ENCODE measurements at regions not wholly inside any gene's neighbourhood (a gene's known extent, or its start where the extent isn't known, plus 50 kb on each side); places are given as distances from the start of the nearest gene placed in this dataset.
"Not testable (repeated sequence)": the region's sequence is repeated elsewhere in the genome, so short reads cannot be mapped to it uniquely, and the experiment has no call there.

DNA sequence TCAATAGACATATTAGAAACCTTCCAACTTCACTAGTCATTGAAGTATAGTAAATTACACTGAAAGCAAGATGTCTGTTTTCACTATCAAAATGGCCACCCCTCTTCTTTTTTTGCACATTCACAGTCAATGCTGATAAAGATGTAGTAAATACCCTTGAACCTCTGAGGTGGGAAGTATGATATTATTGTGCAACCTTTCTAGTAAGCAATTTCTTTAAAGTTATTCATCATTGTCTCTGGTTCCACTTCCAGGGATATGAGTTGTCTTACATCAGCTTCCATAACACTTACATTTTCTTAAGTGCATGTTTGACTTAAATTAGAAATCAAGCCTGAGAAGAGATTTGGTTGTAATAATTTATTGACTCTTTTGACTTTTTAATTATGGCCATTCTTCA is 453.9 kb upstream of the MGAT4C start:
- H3K36me3 ChIP-seq (ENCODE audit: control insufficient read depth, insufficient read depth, low read length), result no peaks in the 10 kb centered on the region
- no peak overlapping the region for H3K27ac ChIP-seq
- no peak overlapping the region for H2AFZ ChIP-seq
- no peaks in the 10 kb centered on the region for H3K4me1 ChIP-seq
- TF ChIP-seq, protein P1, sequence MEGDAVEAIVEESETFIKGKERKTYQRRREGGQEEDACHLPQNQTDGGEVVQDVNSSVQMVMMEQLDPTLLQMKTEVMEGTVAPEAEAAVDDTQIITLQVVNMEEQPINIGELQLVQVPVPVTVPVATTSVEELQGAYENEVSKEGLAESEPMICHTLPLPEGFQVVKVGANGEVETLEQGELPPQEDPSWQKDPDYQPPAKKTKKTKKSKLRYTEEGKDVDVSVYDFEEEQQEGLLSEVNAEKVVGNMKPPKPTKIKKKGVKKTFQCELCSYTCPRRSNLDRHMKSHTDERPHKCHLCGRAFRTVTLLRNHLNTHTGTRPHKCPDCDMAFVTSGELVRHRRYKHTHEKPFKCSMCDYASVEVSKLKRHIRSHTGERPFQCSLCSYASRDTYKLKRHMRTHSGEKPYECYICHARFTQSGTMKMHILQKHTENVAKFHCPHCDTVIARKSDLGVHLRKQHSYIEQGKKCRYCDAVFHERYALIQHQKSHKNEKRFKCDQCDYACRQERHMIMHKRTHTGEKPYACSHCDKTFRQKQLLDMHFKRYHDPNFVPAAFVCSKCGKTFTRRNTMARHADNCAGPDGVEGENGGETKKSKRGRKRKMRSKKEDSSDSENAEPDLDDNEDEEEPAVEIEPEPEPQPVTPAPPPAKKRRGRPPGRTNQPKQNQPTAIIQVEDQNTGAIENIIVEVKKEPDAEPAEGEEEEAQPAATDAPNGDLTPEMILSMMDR (IDR thresholded peaks at IDR 0.05), result no peak
- no peaks in the 10 kb centered on the region for H3K9me3 ChIP-seq (ENCODE audit: control insufficient read depth, low read length)
- H3K79me2 ChIP-seq, result no peaks in the 10 kb centered on the region
- H3K4me3 ChIP-seq (ENCODE audit: low read depth, low read length), result no peak overlapping the region
- no peak overlapping the region for H3K9ac ChIP-seq
- no peaks in the 10 kb centered on the region for H3K27me3 ChIP-seq (ENCODE audit: control insufficient read depth, insufficient read depth, low read length)
- H3K4me2 ChIP-seq (ENCODE audit: low read length), result no peak overlapping the region

DNA sequence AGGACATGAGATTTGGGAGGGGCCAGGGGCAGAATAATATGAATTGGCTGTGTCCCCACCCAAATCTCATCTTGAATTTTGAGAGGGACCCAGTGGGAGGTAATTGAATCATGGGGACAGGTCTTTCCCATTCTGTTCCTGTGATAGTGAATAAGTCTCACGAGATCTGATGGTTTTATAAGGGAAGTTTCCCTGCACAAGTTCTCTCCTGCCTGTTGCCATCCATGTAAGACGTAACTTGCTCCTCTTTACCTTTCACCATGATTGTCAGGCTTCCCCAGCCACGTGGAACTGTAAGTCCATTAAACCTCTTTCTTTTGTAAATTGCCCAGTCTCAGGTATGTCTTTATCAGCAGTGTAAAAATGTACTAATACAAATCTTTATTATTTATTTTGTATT is 452.8 kb upstream of the MGAT4C start:
- H3K9me3 ChIP-seq (ENCODE audit: control insufficient read depth, low read length); H3K36me3 ChIP-seq (ENCODE audit: control insufficient read depth, insufficient read depth, low read length); H2AFZ ChIP-seq; H3K4me3 ChIP-seq (ENCODE audit: low read depth, low read length); H3K79me2 ChIP-seq; H3K4me1 ChIP-seq; H3K4me2 ChIP-seq (ENCODE audit: low read length); H3K9ac ChIP-seq; H3K27me3 ChIP-seq (ENCODE audit: control insufficient read depth, insufficient read depth, low read length); H3K27ac ChIP-seq: not testable (repeated sequence)

DNA sequence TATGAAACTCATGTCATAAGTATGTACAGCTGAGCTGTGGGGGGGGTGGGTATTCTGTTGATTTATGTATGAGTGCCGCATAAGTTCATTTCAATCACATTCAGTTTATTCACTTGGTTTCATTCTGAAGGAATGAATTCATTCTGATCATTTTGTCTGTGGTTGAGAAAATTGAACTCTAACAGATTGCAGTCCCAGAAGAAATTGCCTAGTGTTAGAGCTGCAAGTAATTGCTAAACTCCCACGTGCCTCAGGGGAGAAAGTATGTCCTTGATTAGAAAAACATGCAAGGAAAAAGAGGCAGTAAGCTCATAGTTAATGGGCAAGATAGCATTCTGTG is 442.4 kb upstream of the MGAT4C start:
- Histone ChIP-seq H2AFZ (no peak overlapping the region), H3K4me2 (ENCODE audit: low read length) (no peak overlapping the region), H3K27ac (no peak overlapping the region), H3K79me2 (no peaks in the 10 kb centered on the region), H3K27me3 (ENCODE audit: control insufficient read depth, insufficient read depth, low read length) (no peaks in the 10 kb centered on the region), H3K9me3 (ENCODE audit: control insufficient read depth, low read length) (no peaks in the 10 kb centered on the region), H3K4me3 (ENCODE audit: low read depth, low read length) (no peak overlapping the region), H3K36me3 (ENCODE audit: control insufficient read depth, insufficient read depth, low read length) (no peaks in the 10 kb centered on the region), H3K4me1 (no peaks in the 10 kb centered on the region), H3K9ac (no peak overlapping the region)
- TF ChIP-seq, protein P1 (IDR thresholded peaks at IDR 0.05), result no peak

- Histone ChIP-seq H3K4me3 (ENCODE audit: low read depth, low read length) (no peak overlapping the region), H3K27ac (no peak overlapping the region), H3K4me2 (ENCODE audit: low read length) (no peak overlapping the region), H3K9me3 (ENCODE audit: control insufficient read depth, low read length) (no peaks in the 10 kb centered on the region), H2AFZ (no peak overlapping the region), H3K4me1 (no peaks in the 10 kb centered on the region), H3K36me3 (ENCODE audit: control insufficient read depth, insufficient read depth, low read length) (no peaks in the 10 kb centered on the region), H3K79me2 (no peaks in the 10 kb centered on the region), H3K9ac (no peak overlapping the region), H3K27me3 (ENCODE audit: control insufficient read depth, insufficient read depth, low read length) (no peaks in the 10 kb centered on the region)
- TF ChIP-seq, protein P1 (IDR thresholded peaks at IDR 0.05), result no peak
Observed at GRCh38 chr12:86697916-86698640, 441.9 kb upstream of the MGAT4C start.

GRCh38 chr12:86683568-86684304 is 427.5 kb upstream of the MGAT4C start:
- TF ChIP-seq, protein P1 (IDR thresholded peaks at IDR 0.05), result no peak
- H3K4me1 ChIP-seq, result no peaks in the 10 kb centered on the region
- no peaks in the 10 kb centered on the region for H3K36me3 ChIP-seq (ENCODE audit: control insufficient read depth, insufficient read depth, low read length)
- no peak overlapping the region for H3K9ac ChIP-seq
- H3K4me3 ChIP-seq (ENCODE audit: low read depth, low read length), result no peak overlapping the region
- H3K9me3 ChIP-seq (ENCODE audit: control insufficient read depth, low read length), result no peaks in the 10 kb centered on the region
- no peak overlapping the region for H3K4me2 ChIP-seq (ENCODE audit: low read length)
- H3K27ac ChIP-seq, result no peak overlapping the region
- no peak overlapping the region for H2AFZ ChIP-seq
- H3K27me3 ChIP-seq (ENCODE audit: control insufficient read depth, insufficient read depth, low read length), result no peaks in the 10 kb centered on the region
- H3K79me2 ChIP-seq, result no peaks in the 10 kb centered on the region

Data from parathyroid adenoma (tissue), 2 donors.